ENCODE measurements at regions not wholly inside any gene's neighbourhood (a gene's known extent, or its start where the extent isn't known, plus 50 kb on each side); places are given as distances from the start of the nearest gene placed in this dataset.

GRCh38 chr2:11068079-11068741 lies 87.1 kb upstream of the SLC66A3 start:
- TF ChIP-seq EP300 (IDR thresholded peaks at IDR 0.05; ENCODE audit: borderline replicate concordance in 1 of 2, low read depth in 2 of 2, low read length in 2 of 2): no peak
- TF ChIP-seq EZH2 (IDR thresholded peaks at IDR 0.05; ENCODE audit: low read depth, low read length, severe bottlenecking): no peak
- no peak for TF ChIP-seq USF2 (IDR thresholded peaks at IDR 0.05; ENCODE audit: low read length)
- no peak for TF ChIP-seq TCF12 (IDR thresholded peaks at IDR 0.05; ENCODE audit: low read depth, low read length)
- no peak for TF ChIP-seq TAF1 (IDR thresholded peaks at IDR 0.05; ENCODE audit: low read depth, low read length)
- TF ChIP-seq CTCF (IDR thresholded peaks at IDR 0.05; ENCODE audit: control extremely low read depth in 1 of 3, insufficient read depth in 1 of 3, low read depth in 1 of 3, low read length in 3 of 3): no peak; a peak in 1 of 4 replicates
- no peak for TF ChIP-seq BCL11A (IDR thresholded peaks at IDR 0.05; ENCODE audit: low read depth in 2 of 2, low read length in 2 of 2)
- TF ChIP-seq POLR2A (IDR thresholded peaks at IDR 0.05; ENCODE audit: control extremely low read depth in 1 of 2, low read depth in 2 of 2, low read length in 2 of 2): no peak
- no peak for TF ChIP-seq POLR2AphosphoS5 (IDR thresholded peaks at IDR 0.05; ENCODE audit: low read depth, low read length)
- TF ChIP-seq MAFK (IDR thresholded peaks at IDR 0.05; ENCODE audit: low read depth, low read length): no peak
- no peak for TF ChIP-seq ZNF274 (IDR thresholded peaks at IDR 0.05; ENCODE audit: borderline replicate concordance, extremely low read depth, low read length)
- no peak for TF ChIP-seq CEBPB (IDR thresholded peaks at IDR 0.05; ENCODE audit: low read depth, low read length)
- TF ChIP-seq ATF2 (IDR thresholded peaks at IDR 0.05; ENCODE audit: low read length): no peak

All from H1 (cell line).